Stromal cell of bone marrow (primary cell): ENCODE measurements at regions not wholly inside any gene's neighbourhood (a gene's known extent, or its start where the extent isn't known, plus 50 kb on each side); places are given as distances from the start of the nearest gene placed in this dataset.
A peak's percentile ranks its signal among the peaks of the same experiment; 100 is the strongest.

Experiments used
- DNase-seq: peaks from one replicate; pipeline ENCODE4 v3.0.0-alpha.2; 2012; ENCODE audit warnings: low read depth

- DNase-seq, result no peak
Observed at GRCh38 chr4:145427991-145428390, 53.7 kb upstream of the SMAD1 start.

- DNase-seq, result no peak
Observed at GRCh38 chr4:145427221-145427620, 54.4 kb upstream of the SMAD1 start.

- no peak for DNase-seq
Observed at GRCh38 chr4:145423017-145423708, 58.5 kb upstream of the SMAD1 start.

- no peak for DNase-seq
Observed at GRCh38 chr4:145420595-145421214, 60.9 kb upstream of the SMAD1 start.

- no peak for DNase-seq
Observed at GRCh38 chr4:145418739-145419138, 62.9 kb upstream of the SMAD1 start.

GRCh38 chr4:145417348-145418130 is 64.1 kb upstream of the SMAD1 start:
- no peak for DNase-seq

- DNase-seq, result no peak
Observed at GRCh38 chr4:145414841-145415240, 66.8 kb upstream of the SMAD1 start.

GRCh38 chr4:145414226-145414625 is 67.4 kb upstream of the SMAD1 start:
- DNase-seq, result no peak

- no peak for DNase-seq
Observed at GRCh38 chr4:145406970-145407369, 74.7 kb upstream of the SMAD1 start.

GRCh38 chr4:145404761-145405160 is 76.9 kb upstream of the SMAD1 start:
- DNase-seq, result no peak

GRCh38 chr4:145396581-145396980 is 85.1 kb upstream of the SMAD1 start:
- no peak for DNase-seq

- DNase-seq, result no peak
Observed at GRCh38 chr4:145390571-145390970, 91.1 kb upstream of the SMAD1 start.

- DNase-seq, result no peak
Observed at GRCh38 chr4:145389550-145389949, 92.1 kb upstream of the SMAD1 start.

GRCh38 chr4:145388043-145388442 is 93.6 kb upstream of the SMAD1 start:
- no peak for DNase-seq

- DNase-seq, result no peak
Observed at GRCh38 chr4:145387079-145387478, 94.6 kb upstream of the SMAD1 start.

- no peak for DNase-seq
Observed at GRCh38 chr4:145381163-145381562, 100.5 kb upstream of the SMAD1 start.

- DNase-seq, result no peak
Observed at GRCh38 chr4:145380123-145380522, 101.5 kb upstream of the SMAD1 start.

- DNase-seq, result no peak
Observed at GRCh38 chr4:145375416-145375815, 106.2 kb upstream of the SMAD1 start.

GRCh38 chr4:145352438-145353145 is 129.1 kb upstream of the SMAD1 start:
- DNase-seq, result no peak

GRCh38 chr4:145351922-145352321 is 129.7 kb upstream of the SMAD1 start:
- DNase-seq, result no peak

GRCh38 chr4:145351162-145351561 is 130.5 kb upstream of the SMAD1 start:
- no peak for DNase-seq

- DNase-seq, result no peak
Observed at GRCh38 chr4:145348291-145348690, 133.4 kb upstream of the SMAD1 start.

- DNase-seq, result peak; percentile 18
Observed at GRCh38 chr4:145347684-145348083, 134.0 kb upstream of the SMAD1 start.
